ENCODE measurements at regions not wholly inside any gene's neighbourhood (a gene's known extent, or its start where the extent isn't known, plus 50 kb on each side); places are given as distances from the start of the nearest gene placed in this dataset.

- no peak for DNase-seq
These were observed 130.3 kb downstream of the BUD13 start for GRCh38 chr11:116642481-116642880.

- no peak for DNase-seq
These were observed 131.2 kb downstream of the BUD13 start for GRCh38 chr11:116641561-116642045.

GRCh38 chr11:116640641-116641402, 132.0 kb downstream of the BUD13 start:
- DNase-seq: no peak

- no peak for DNase-seq
These were observed 134.3 kb downstream of the BUD13 start for GRCh38 chr11:116638463-116638862.

- no peak for DNase-seq
These were observed 135.0 kb downstream of the BUD13 start for GRCh38 chr11:116637766-116638165.

- DNase-seq: no peak
These were observed 136.4 kb downstream of the BUD13 start for GRCh38 chr11:116636341-116636929.

- DNase-seq: no peak
These were observed 141.6 kb downstream of the BUD13 start for GRCh38 chr11:116631201-116631600.

- no peak for DNase-seq
These were observed 154.3 kb downstream of the BUD13 start for GRCh38 chr11:116618461-116618860.

- no peak for DNase-seq
These were observed 157.4 kb downstream of the BUD13 start for GRCh38 chr11:116615211-116615865.

GRCh38 chr11:116614306-116615210, 158.2 kb downstream of the BUD13 start:
- no peak for DNase-seq

GRCh38 chr11:116613206-116613875, 159.4 kb downstream of the BUD13 start:
- DNase-seq: no peak

- DNase-seq: no peak
These were observed 160.7 kb downstream of the BUD13 start for GRCh38 chr11:116611998-116612620.

- DNase-seq: no peak
These were observed 162.6 kb downstream of the BUD13 start for GRCh38 chr11:116610190-116610589.

- DNase-seq: no peak
These were observed 165.8 kb downstream of the BUD13 start for GRCh38 chr11:116607027-116607426.

- no peak for DNase-seq
These were observed 167.0 kb downstream of the BUD13 start for GRCh38 chr11:116605543-116606459.

GRCh38 chr11:116603728-116604323, 169.0 kb downstream of the BUD13 start:
- DNase-seq: no peak

GRCh38 chr11:116602637-116602942, 170.2 kb downstream of the BUD13 start:
- no peak for DNase-seq

GRCh38 chr11:116601814-116602636, 170.8 kb downstream of the BUD13 start:
- no peak for DNase-seq

GRCh38 chr11:116600930-116601329, 171.9 kb downstream of the BUD13 start:
- DNase-seq: no peak

GRCh38 chr11:116598556-116598955, 174.2 kb downstream of the BUD13 start:
- DNase-seq: no peak
